Gastroesophageal sphincter (tissue), 3 donors: ENCODE measurements at regions not wholly inside any gene's neighbourhood (a gene's known extent, or its start where the extent isn't known, plus 50 kb on each side); places are given as distances from the start of the nearest gene placed in this dataset.

Experiments used
- CTCF ChIP-seq, 4 experiments: fragments of 200-600 bp in 2 of 4; fragments of 450-650 bp in 2 of 4; sonication (generic) in 1 of 4; IDR thresholded peaks; one replicate each; pipeline ENCODE4 v1.5.1; 2017 to 2019; ENCODE audit warnings: antibody characterized with exemption in 4 of 4, mild to moderate bottlenecking in 2 of 4, moderate library complexity in 2 of 4
- POLR2A ChIP-seq, 2 donors: fragments of 450-650 bp; IDR thresholded peaks; one replicate each; pipeline ENCODE4 v1.6.1; 2017; ENCODE audit warnings: antibody characterized with exemption in 2 of 2, mild to moderate bottlenecking in 2 of 2, moderate library complexity in 1 of 2
- POLR2AphosphoS5 ChIP-seq: sonication (generic); formaldehyde crosslinking; IDR thresholded peaks from one replicate; pipeline ENCODE4 v1.6.1; 2017; ENCODE audit warnings: antibody characterized with exemption

DNA sequence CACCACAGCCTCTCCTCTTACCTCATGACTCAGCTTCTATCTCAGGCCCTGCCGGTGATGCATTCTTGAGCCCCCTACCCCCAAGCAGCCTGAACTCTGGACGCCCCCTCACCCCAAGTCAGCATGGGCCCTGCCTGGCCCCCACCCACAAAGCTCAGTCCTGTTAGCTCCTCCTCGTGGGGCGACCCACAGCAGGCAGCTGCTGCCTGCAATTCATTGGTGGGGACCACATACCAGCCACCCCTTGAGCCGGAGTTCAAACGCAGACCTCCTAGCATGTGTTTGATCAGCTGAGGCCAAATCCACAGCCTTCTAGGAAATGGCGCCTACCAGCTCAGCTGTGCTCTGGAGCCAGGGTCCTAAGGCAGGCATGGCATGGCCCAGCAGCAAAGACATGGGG, 111.8 kb downstream of the EFNB1 start:
- no peak for TF ChIP-seq POLR2A (IDR thresholded peaks at IDR 0.05)
- TF ChIP-seq POLR2AphosphoS5 = no peak
- no peak for TF ChIP-seq CTCF (IDR thresholded peaks at IDR 0.05)
